Sigmoid colon (tissue), 4 donors: ENCODE measurements at regions not wholly inside any gene's neighbourhood (a gene's known extent, or its start where the extent isn't known, plus 50 kb on each side); places are given as distances from the start of the nearest gene placed in this dataset.

Source experiments
- POLR2A ChIP-seq, 2 donors: fragments of 450-650 bp; IDR thresholded peaks; one replicate each; pipeline ENCODE4 v1.6.1; 2016; ENCODE audit warnings: antibody characterized with exemption in 2 of 2, mild to moderate bottlenecking in 2 of 2, moderate library complexity in 2 of 2
- POLR2AphosphoS5 ChIP-seq, 4 donors: sonication (generic); formaldehyde crosslinking; IDR thresholded peaks; one replicate each; pipeline ENCODE4 v1.6.1; 2017; ENCODE audit warnings: antibody characterized with exemption in 4 of 4
- TF ChIP-seq, protein P1 (sequence below), 4 experiments: fragments of 450-650 bp in 3 of 4; fragments of 200-600 bp in 1 of 4; IDR thresholded peaks; one replicate each; pipeline ENCODE4 v1.5.1; 2016 to 2019; ENCODE audit warnings: antibody characterized with exemption in 4 of 4, mild to moderate bottlenecking in 3 of 4, moderate library complexity in 2 of 4

DNA sequence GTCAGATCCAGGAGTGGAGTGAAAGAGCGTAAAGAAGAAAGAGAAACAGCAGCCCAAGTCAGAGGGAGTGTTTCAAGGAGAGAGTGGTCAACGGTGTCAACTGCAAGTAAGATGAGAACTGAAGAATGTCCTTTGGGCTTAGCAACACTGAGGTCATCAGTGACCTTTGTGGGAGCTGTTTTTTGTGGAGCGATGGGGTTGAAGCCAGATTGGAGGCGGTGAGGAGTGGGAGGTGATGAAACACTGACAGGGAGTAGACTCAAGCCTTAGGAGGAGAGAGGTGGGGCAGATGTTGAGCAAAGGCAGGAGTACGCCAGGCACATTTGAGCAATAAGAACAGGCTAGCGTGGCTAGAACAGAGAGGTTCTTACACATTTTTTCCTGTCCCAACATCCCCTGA is 103.7 kb upstream of the GNAO1 start:
- TF ChIP-seq, protein P1, sequence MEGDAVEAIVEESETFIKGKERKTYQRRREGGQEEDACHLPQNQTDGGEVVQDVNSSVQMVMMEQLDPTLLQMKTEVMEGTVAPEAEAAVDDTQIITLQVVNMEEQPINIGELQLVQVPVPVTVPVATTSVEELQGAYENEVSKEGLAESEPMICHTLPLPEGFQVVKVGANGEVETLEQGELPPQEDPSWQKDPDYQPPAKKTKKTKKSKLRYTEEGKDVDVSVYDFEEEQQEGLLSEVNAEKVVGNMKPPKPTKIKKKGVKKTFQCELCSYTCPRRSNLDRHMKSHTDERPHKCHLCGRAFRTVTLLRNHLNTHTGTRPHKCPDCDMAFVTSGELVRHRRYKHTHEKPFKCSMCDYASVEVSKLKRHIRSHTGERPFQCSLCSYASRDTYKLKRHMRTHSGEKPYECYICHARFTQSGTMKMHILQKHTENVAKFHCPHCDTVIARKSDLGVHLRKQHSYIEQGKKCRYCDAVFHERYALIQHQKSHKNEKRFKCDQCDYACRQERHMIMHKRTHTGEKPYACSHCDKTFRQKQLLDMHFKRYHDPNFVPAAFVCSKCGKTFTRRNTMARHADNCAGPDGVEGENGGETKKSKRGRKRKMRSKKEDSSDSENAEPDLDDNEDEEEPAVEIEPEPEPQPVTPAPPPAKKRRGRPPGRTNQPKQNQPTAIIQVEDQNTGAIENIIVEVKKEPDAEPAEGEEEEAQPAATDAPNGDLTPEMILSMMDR (IDR thresholded peaks at IDR 0.05), result no peak
- TF ChIP-seq POLR2A (IDR thresholded peaks at IDR 0.05) (no peak), POLR2AphosphoS5 (IDR thresholded peaks at IDR 0.05) (no peak)
